ENCODE measurements at regions not wholly inside any gene's neighbourhood (a gene's known extent, or its start where the extent isn't known, plus 50 kb on each side); places are given as distances from the start of the nearest gene placed in this dataset.

- TF ChIP-seq POLR2A (IDR thresholded peaks at IDR 0.05) (no peak), POLR2AphosphoS5 (IDR thresholded peaks at IDR 0.05) (no peak)
- TF ChIP-seq, protein P1, sequence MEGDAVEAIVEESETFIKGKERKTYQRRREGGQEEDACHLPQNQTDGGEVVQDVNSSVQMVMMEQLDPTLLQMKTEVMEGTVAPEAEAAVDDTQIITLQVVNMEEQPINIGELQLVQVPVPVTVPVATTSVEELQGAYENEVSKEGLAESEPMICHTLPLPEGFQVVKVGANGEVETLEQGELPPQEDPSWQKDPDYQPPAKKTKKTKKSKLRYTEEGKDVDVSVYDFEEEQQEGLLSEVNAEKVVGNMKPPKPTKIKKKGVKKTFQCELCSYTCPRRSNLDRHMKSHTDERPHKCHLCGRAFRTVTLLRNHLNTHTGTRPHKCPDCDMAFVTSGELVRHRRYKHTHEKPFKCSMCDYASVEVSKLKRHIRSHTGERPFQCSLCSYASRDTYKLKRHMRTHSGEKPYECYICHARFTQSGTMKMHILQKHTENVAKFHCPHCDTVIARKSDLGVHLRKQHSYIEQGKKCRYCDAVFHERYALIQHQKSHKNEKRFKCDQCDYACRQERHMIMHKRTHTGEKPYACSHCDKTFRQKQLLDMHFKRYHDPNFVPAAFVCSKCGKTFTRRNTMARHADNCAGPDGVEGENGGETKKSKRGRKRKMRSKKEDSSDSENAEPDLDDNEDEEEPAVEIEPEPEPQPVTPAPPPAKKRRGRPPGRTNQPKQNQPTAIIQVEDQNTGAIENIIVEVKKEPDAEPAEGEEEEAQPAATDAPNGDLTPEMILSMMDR (IDR thresholded peaks at IDR 0.05) = no peak
These were observed 169.5 kb upstream of the CADM1 start for GRCh38 chr11:115673720-115674119.

Measured in prostate gland (tissue), 2 donors.